ENCODE measurements at regions not wholly inside any gene's neighbourhood (a gene's known extent, or its start where the extent isn't known, plus 50 kb on each side); places are given as distances from the start of the nearest gene placed in this dataset.

DNA sequence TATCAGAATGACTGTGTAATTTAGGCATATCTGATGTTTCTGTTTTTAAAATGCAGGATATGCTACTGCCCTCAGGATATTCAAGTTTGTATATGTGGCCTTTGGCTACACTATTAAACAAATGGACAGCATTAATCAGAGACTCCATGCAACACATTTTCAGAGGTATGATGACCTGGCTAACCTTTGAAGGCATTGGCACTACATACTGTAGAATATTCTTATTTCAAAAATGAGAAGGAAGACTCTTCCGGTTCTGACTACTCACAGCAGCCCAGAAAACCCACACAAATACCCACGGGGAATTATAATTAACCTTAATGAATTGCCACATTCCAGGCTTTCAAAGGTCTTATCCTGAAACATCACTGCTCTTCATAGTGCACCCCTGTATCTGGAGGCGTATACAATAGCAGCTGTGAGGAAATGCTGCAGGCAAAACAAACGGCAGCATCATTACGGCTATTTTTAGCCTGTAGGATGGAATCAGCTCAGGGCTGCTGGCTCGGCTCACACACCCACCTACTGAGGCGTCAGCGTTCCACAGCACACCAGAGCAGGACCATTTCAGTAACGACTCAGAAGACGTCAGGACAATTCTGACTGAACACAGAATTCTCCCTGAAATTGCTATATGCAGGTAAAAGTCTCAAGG, 648.5 kb downstream of the RPS29 start:
- TF ChIP-seq, protein P1, sequence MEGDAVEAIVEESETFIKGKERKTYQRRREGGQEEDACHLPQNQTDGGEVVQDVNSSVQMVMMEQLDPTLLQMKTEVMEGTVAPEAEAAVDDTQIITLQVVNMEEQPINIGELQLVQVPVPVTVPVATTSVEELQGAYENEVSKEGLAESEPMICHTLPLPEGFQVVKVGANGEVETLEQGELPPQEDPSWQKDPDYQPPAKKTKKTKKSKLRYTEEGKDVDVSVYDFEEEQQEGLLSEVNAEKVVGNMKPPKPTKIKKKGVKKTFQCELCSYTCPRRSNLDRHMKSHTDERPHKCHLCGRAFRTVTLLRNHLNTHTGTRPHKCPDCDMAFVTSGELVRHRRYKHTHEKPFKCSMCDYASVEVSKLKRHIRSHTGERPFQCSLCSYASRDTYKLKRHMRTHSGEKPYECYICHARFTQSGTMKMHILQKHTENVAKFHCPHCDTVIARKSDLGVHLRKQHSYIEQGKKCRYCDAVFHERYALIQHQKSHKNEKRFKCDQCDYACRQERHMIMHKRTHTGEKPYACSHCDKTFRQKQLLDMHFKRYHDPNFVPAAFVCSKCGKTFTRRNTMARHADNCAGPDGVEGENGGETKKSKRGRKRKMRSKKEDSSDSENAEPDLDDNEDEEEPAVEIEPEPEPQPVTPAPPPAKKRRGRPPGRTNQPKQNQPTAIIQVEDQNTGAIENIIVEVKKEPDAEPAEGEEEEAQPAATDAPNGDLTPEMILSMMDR (conservative IDR thresholded peaks at IDR 0.05 in 1 of 2, IDR thresholded peaks at IDR 0.05 in 1 of 2; ENCODE audit: extremely low read depth in 1 of 2, insufficient read depth in 1 of 2, low read depth in 1 of 2, low read length in 2 of 2) = no peak
- TF ChIP-seq EZH2 (IDR thresholded peaks at IDR 0.05; ENCODE audit: borderline replicate concordance, low read length) = no peak

Data from mammary epithelial cell (primary cell).